ENCODE measurements at regions not wholly inside any gene's neighbourhood (a gene's known extent, or its start where the extent isn't known, plus 50 kb on each side); places are given as distances from the start of the nearest gene placed in this dataset. TPM values are rescaled to one million over a fixed set of nuclear protein-coding genes. Genes with fewer than 3 reads are reported as not detected.

DNA sequence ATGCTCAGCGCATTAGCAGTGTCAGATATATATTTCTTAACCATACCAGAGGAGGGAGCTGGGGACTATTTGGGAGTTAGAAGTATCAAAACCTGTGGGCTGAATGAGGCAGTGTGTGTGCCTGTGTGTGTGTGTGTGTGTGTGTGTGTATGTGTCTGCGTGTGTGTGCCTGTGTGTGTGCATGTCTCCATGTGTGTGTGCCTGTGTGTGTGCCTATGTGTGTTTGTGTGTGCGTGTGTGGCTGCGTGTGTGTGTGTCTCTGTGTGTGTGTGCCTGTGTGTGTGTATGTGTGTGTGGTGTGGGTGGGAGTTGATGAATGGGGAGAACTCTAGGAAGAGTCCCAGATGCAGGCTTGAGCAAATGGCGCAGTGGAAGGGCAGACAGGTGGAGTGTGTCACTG is 92.9 kb downstream of the PAX1 start:
- no peaks in the 10 kb centered on the region for H3K9me3 ChIP-seq
- intact Hi-C loops (cut with DNase I) = no loop called here

GRCh38 chr20:21796059-21796458 is 90.6 kb downstream of the PAX1 start:
- intact Hi-C loops (cut with DNase I) = no loop called here
- H3K36me3 ChIP-seq = no peaks in the 10 kb centered on the region
- H3K27ac ChIP-seq = no peak overlapping the region
- no peak for DNase-seq (ENCODE audit: extremely low spot score in 2 of 2)
- no peaks in the 10 kb centered on the region for H3K9me3 ChIP-seq
- TF ChIP-seq POLR2AphosphoS5 (IDR thresholded peaks at IDR 0.05; ENCODE audit: insufficient read depth in 1 of 2, low read depth in 1 of 2) = no peak
- no peak for TF ChIP-seq POLR2A (IDR thresholded peaks at IDR 0.05)
- H3K4me3 ChIP-seq = no peak overlapping the region
- H3K4me1 ChIP-seq = no peaks in the 10 kb centered on the region
- H3K27me3 ChIP-seq = no peaks in the 10 kb centered on the region

More for the DNA sequence above, 92.9 kb downstream of the PAX1 start:
- no peak for DNase-seq (ENCODE audit: extremely low spot score in 2 of 2)
- Histone ChIP-seq H3K27me3 (no peaks in the 10 kb centered on the region), H3K27ac (no peak overlapping the region), H3K36me3 (no peaks in the 10 kb centered on the region), H3K4me3 (no peak overlapping the region), H3K4me1 (no peaks in the 10 kb centered on the region)
- TF ChIP-seq, protein P1, sequence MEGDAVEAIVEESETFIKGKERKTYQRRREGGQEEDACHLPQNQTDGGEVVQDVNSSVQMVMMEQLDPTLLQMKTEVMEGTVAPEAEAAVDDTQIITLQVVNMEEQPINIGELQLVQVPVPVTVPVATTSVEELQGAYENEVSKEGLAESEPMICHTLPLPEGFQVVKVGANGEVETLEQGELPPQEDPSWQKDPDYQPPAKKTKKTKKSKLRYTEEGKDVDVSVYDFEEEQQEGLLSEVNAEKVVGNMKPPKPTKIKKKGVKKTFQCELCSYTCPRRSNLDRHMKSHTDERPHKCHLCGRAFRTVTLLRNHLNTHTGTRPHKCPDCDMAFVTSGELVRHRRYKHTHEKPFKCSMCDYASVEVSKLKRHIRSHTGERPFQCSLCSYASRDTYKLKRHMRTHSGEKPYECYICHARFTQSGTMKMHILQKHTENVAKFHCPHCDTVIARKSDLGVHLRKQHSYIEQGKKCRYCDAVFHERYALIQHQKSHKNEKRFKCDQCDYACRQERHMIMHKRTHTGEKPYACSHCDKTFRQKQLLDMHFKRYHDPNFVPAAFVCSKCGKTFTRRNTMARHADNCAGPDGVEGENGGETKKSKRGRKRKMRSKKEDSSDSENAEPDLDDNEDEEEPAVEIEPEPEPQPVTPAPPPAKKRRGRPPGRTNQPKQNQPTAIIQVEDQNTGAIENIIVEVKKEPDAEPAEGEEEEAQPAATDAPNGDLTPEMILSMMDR (IDR thresholded peaks at IDR 0.05) = no peak
- TF ChIP-seq POLR2AphosphoS5 (IDR thresholded peaks at IDR 0.05; ENCODE audit: insufficient read depth in 1 of 2, low read depth in 1 of 2) (no peak), POLR2A (IDR thresholded peaks at IDR 0.05) (no peak)

DNA sequence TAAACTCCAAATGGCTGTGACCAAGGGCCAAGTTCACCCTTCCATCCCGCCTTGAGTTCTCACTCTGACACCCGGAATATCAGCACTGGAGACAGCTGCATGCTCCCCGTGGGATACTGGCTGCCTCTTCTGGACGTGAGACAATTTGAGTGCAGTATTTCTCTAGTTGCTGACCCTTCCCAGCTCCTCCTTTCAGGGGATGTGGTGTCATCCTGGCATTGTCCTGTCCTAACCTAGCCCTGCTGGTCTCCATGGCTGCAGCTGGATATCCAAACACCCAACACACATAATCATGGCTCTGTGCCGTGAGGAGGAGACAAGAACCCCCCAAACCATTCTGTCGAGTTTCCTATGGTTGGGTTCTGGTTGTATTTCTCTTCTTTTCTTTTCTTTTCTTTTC is 82.6 kb downstream of the PAX1 start:
- no peaks in the 10 kb centered on the region for H3K4me1 ChIP-seq
- TF ChIP-seq POLR2A (IDR thresholded peaks at IDR 0.05) (no peak), POLR2AphosphoS5 (IDR thresholded peaks at IDR 0.05; ENCODE audit: insufficient read depth in 1 of 2, low read depth in 1 of 2) (no peak)
- TF ChIP-seq, protein P1 (IDR thresholded peaks at IDR 0.05) = no peak
- no peak overlapping the region for H3K27ac ChIP-seq
- intact Hi-C loops (cut with DNase I) = no loop called here
- H3K4me3 ChIP-seq = no peak overlapping the region
- no peaks in the 10 kb centered on the region for H3K36me3 ChIP-seq
- no peaks in the 10 kb centered on the region for H3K27me3 ChIP-seq
- no peaks in the 10 kb centered on the region for H3K9me3 ChIP-seq
- DNase-seq (ENCODE audit: extremely low spot score in 2 of 2) = no peak

GRCh38 chr20:21781446-21782075 is 76.1 kb downstream of the PAX1 start:
- DNase-seq (ENCODE audit: extremely low spot score in 2 of 2) = no peak
- no peaks in the 10 kb centered on the region for H3K27me3 ChIP-seq
- H3K4me3 ChIP-seq = no peak overlapping the region
- no peaks in the 10 kb centered on the region for H3K9me3 ChIP-seq
- H3K36me3 ChIP-seq = no peaks in the 10 kb centered on the region
- TF ChIP-seq, protein P1 (IDR thresholded peaks at IDR 0.05) = no peak
- no peak for TF ChIP-seq POLR2AphosphoS5 (IDR thresholded peaks at IDR 0.05; ENCODE audit: insufficient read depth in 1 of 2, low read depth in 1 of 2)
- TF ChIP-seq POLR2A (IDR thresholded peaks at IDR 0.05) = no peak
- intact Hi-C loops (cut with DNase I) = no loop called here
- H3K27ac ChIP-seq = no peak overlapping the region
- H3K4me1 ChIP-seq = no peaks in the 10 kb centered on the region

DNA sequence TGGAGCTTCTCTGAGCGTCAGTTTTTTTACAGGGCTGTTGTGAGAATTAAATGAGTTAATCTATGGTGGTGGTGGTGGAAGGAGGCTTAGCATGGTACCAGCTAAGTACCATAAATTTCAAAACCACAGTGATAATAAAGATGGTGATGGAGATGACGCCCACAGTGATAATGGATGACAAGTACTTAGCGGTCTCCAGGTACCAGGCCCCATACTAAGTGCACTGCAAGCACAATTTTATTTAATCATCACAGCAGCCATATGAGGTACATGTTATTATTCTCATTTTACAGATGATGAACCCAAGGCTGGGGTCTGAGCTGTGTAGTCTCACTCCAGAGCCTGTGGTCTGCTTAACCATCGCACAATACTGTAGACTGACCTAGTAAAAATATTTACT is 75.1 kb downstream of the PAX1 start:
- DNase-seq (ENCODE audit: extremely low spot score in 2 of 2) = no peak

More for the DNA sequence above, 75.1 kb downstream of the PAX1 start:
- no peaks in the 10 kb centered on the region for H3K27me3 ChIP-seq
- H3K36me3 ChIP-seq = no peaks in the 10 kb centered on the region
- H3K27ac ChIP-seq = no peak overlapping the region
- no peaks in the 10 kb centered on the region for H3K4me1 ChIP-seq
- H3K9me3 ChIP-seq = no peaks in the 10 kb centered on the region
- intact Hi-C loops (cut with DNase I) = no loop called here
- no peak overlapping the region for H3K4me3 ChIP-seq
- no peak for TF ChIP-seq POLR2A (IDR thresholded peaks at IDR 0.05)
- TF ChIP-seq, protein P1 (IDR thresholded peaks at IDR 0.05) = no peak
- no peak for TF ChIP-seq POLR2AphosphoS5 (IDR thresholded peaks at IDR 0.05; ENCODE audit: insufficient read depth in 1 of 2, low read depth in 1 of 2)

Small RNA genes lying in the stretch of these regions (small RNA-seq; reads per million reads assigned to genes)
- not detected for gene AL121912.1

Measured in vagina (tissue), 2 donors.